Smooth muscle cell (in vitro differentiated cells): ENCODE measurements at regions not wholly inside any gene's neighbourhood (a gene's known extent, or its start where the extent isn't known, plus 50 kb on each side); places are given as distances from the start of the nearest gene placed in this dataset.

ENCODE experiments used
- DNase-seq: peaks from one replicate; lab custom pipeline; 2025; ENCODE audit not compliant: unreplicated experiment; lab: John Stamatoyannopoulos, UW
- H2AFZ ChIP-seq: fragments of 200-600 bp; sonication (generic); 2 replicates; pipeline ENCODE4 v1.6.0; 2016; ENCODE audit warnings: antibody characterized with exemption, low read depth, mild to moderate bottlenecking
- H3F3A ChIP-seq: fragments of 200-600 bp; sonication (generic); 2 replicates; pipeline ENCODE4 v1.6.0; 2017; ENCODE audit warnings: antibody characterized with exemption, low read depth
- H3K27ac ChIP-seq: fragments of 200-600 bp; sonication (generic); 2 replicates; pipeline ENCODE4 v1.5.1; 2016; ENCODE audit warnings: low read depth, mild to moderate bottlenecking
- H3K27me3 ChIP-seq: fragments of 200-600 bp; sonication (generic); 2 replicates; pipeline ENCODE4 v1.6.1; 2016; ENCODE audit warnings: low read depth, mild to moderate bottlenecking
- H3K36me3 ChIP-seq: fragments of 200-600 bp; sonication (generic); 2 replicates; pipeline ENCODE4 v1.5.1; 2016; ENCODE audit warnings: low read depth
- H3K4me1 ChIP-seq: fragments of 200-600 bp; sonication (generic); 2 replicates; pipeline ENCODE4 v1.5.1; 2016; ENCODE audit warnings: low read depth
- H3K4me2 ChIP-seq: fragments of 200-600 bp; sonication (generic); 2 replicates; pipeline ENCODE4 v1.6.0; 2016; ENCODE audit warnings: mild to moderate bottlenecking
- H3K4me3 ChIP-seq: fragments of 200-600 bp; sonication (generic); 2 replicates; pipeline ENCODE4 v1.5.1; 2016; ENCODE audit warnings: mild to moderate bottlenecking
- H3K79me2 ChIP-seq: fragments of 200-600 bp; sonication (generic); 2 replicates; pipeline ENCODE4 v1.6.0; 2016; ENCODE audit warnings: low read depth, mild to moderate bottlenecking
- H3K9ac ChIP-seq: fragments of 200-600 bp; sonication (generic); 2 replicates; pipeline ENCODE4 v1.6.0; 2016; ENCODE audit warnings: low read depth
- H3K9me3 ChIP-seq: fragments of 200-600 bp; sonication (generic); replicated peaks from 2 replicates; pipeline ENCODE4 v1.5.1; 2016; ENCODE audit warnings: low read depth
- H4K20me1 ChIP-seq: fragments of 200-600 bp; sonication (generic); 2 replicates; pipeline ENCODE4 v1.6.0; 2016; ENCODE audit warnings: low read depth
- CTCF ChIP-seq: fragments of 200-600 bp; sonication (generic); IDR thresholded peaks from 2 replicates; pipeline ENCODE4 v1.5.1; 2017; ENCODE audit warnings: borderline replicate concordance, mild to moderate bottlenecking, antibody characterized with exemption; ENCODE audit not compliant: insufficient read depth, poor library complexity, severe bottlenecking
- WGBS: methylation state at CpG from one replicate; pipeline ENCODE4 v1.1.7; 2016; ENCODE audit warnings: low lambda C conversion rate; 5-methylcytosine and 5-hydroxymethylcytosine counted together

- no peaks in the 10 kb centered on the region for H3K36me3 ChIP-seq
- H3K9me3 ChIP-seq = no peaks in the 10 kb centered on the region
- H4K20me1 ChIP-seq = no peaks in the 10 kb centered on the region
- no peaks in the 10 kb centered on the region for H3K79me2 ChIP-seq
- H3K27me3 ChIP-seq = no peaks in the 10 kb centered on the region
- 33% methylated on average over 1 of the region's 1 CpG for WGBS
- no peak for DNase-seq
- peak overlapping the region; percentile 46 for H2AFZ ChIP-seq
- no peak overlapping the region for H3K9ac ChIP-seq
- no peak overlapping the region for H3K4me3 ChIP-seq
- H3K4me1 ChIP-seq = no peaks in the 10 kb centered on the region
- no peak overlapping the region for H3K4me2 ChIP-seq
- H3F3A ChIP-seq = no peaks in the 10 kb centered on the region
- TF ChIP-seq CTCF = no peak
- H3K27ac ChIP-seq = no peak overlapping the region
Observed at GRCh38 chr6:79377888-79378348, 143.4 kb upstream of the HMGN3 start.

- Histone ChIP-seq H3K79me2 (no peaks in the 10 kb centered on the region), H4K20me1 (no peaks in the 10 kb centered on the region), H3K27ac (no peak overlapping the region), H3K27me3 (no peaks in the 10 kb centered on the region), H3F3A (no peaks in the 10 kb centered on the region), H3K4me2 (no peak overlapping the region), H3K36me3 (no peaks in the 10 kb centered on the region), H3K4me3 (no peak overlapping the region), H3K9me3 (no peaks in the 10 kb centered on the region), H3K4me1 (no peaks in the 10 kb centered on the region), H3K9ac (no peak overlapping the region), H2AFZ (no peak overlapping the region)
- no peak for TF ChIP-seq CTCF
- WGBS = 100% methylated on average over 1 of the region's 1 CpG
- no peak for DNase-seq
Observed at GRCh38 chr6:79377047-79377446, 142.6 kb upstream of the HMGN3 start.

- no peaks in the 10 kb centered on the region for H3K36me3 ChIP-seq
- 92% methylated on average over 3 of the region's 3 CpGs for WGBS
- no peak overlapping the region for H3K4me3 ChIP-seq
- no peaks in the 10 kb centered on the region for H3K27me3 ChIP-seq
- no peaks in the 10 kb centered on the region for H3K79me2 ChIP-seq
- H3K9ac ChIP-seq = no peak overlapping the region
- no peak for DNase-seq
- H3K4me2 ChIP-seq = no peak overlapping the region
- no peaks in the 10 kb centered on the region for H3K9me3 ChIP-seq
- no peaks in the 10 kb centered on the region for H4K20me1 ChIP-seq
- H3F3A ChIP-seq = no peaks in the 10 kb centered on the region
- H3K27ac ChIP-seq = no peak overlapping the region
- H2AFZ ChIP-seq = no peak overlapping the region
- H3K4me1 ChIP-seq = no peaks in the 10 kb centered on the region
- no peak for TF ChIP-seq CTCF
Observed at GRCh38 chr6:79375635-79376337, 141.3 kb upstream of the HMGN3 start.

- TF ChIP-seq CTCF = no peak
- 93% methylated on average over 1 of the region's 1 CpG for WGBS
- no peak overlapping the region for H3K9ac ChIP-seq
- no peaks in the 10 kb centered on the region for H3K9me3 ChIP-seq
- H3K4me1 ChIP-seq = no peaks in the 10 kb centered on the region
- no peak overlapping the region for H3K4me2 ChIP-seq
- no peaks in the 10 kb centered on the region for H3K79me2 ChIP-seq
- no peak overlapping the region for H3K27ac ChIP-seq
- no peak for DNase-seq
- H3F3A ChIP-seq = no peaks in the 10 kb centered on the region
- H3K36me3 ChIP-seq = no peaks in the 10 kb centered on the region
- H3K4me3 ChIP-seq = no peak overlapping the region
- no peaks in the 10 kb centered on the region for H3K27me3 ChIP-seq
- no peak overlapping the region for H2AFZ ChIP-seq
- H4K20me1 ChIP-seq = no peaks in the 10 kb centered on the region
Observed at GRCh38 chr6:79374308-79374707, 139.8 kb upstream of the HMGN3 start.
